OCI-LY3 (cell line): ENCODE measurements at regions not wholly inside any gene's neighbourhood (a gene's known extent, or its start where the extent isn't known, plus 50 kb on each side); places are given as distances from the start of the nearest gene placed in this dataset.
"Not testable (repeated sequence)": the region's sequence is repeated elsewhere in the genome, so short reads cannot be mapped to it uniquely, and the experiment has no call there.

Source experiments
- H2AFZ ChIP-seq: fragments of 200-600, 300-600 bp; shearing (Covaris generic); 2 replicates; pipeline ENCODE4 v1.6.0; 2014; ENCODE audit warnings: antibody characterized with exemption, low read depth, low read length
- H3K27ac ChIP-seq: fragments of 200-600, 300-600 bp; sonication (generic); 2 replicates; pipeline ENCODE4 v1.5.1; 2014; ENCODE audit warnings: mild to moderate bottlenecking, low read length, moderate library complexity, mixed read lengths
- H3K27me3 ChIP-seq: fragments of 200-600, 300-600 bp; sonication (generic); 2 replicates; pipeline ENCODE4 v1.6.1; 2014; ENCODE audit warnings: low read depth, low read length, mixed read lengths
- H3K36me3 ChIP-seq: fragments of 200-600, 300-600 bp; sonication (generic); replicated peaks from 2 replicates; pipeline ENCODE3; 2014; ENCODE audit warnings: low read depth, low read length, mixed read lengths
- H3K4me1 ChIP-seq: fragments of 300-600, 200-600 bp; sonication (generic); 2 replicates; pipeline ENCODE4 v1.6.1; 2014; ENCODE audit warnings: low read length, mixed read lengths
- H3K4me2 ChIP-seq: fragments of 200-600, 300-600 bp; sonication (generic); 2 replicates; pipeline ENCODE4 v1.6.1; 2014; ENCODE audit warnings: low read length, mixed read lengths
- H3K4me3 ChIP-seq: fragments of 300-600, 200-600 bp; sonication (generic); 2 replicates; pipeline ENCODE4 v1.5.1; 2014; ENCODE audit warnings: antibody characterized with exemption, mild to moderate bottlenecking, low read length, moderate library complexity
- H3K79me2 ChIP-seq: fragments of 300-600, 200-600 bp; shearing (Covaris generic); 2 replicates; pipeline ENCODE4 v1.6.1; 2014; ENCODE audit warnings: mild to moderate bottlenecking, low read length, mixed read lengths
- H3K9ac ChIP-seq: fragments of 300-600, 200-600 bp; shearing (Covaris generic); 2 replicates; pipeline ENCODE4 v1.6.0; 2014; ENCODE audit warnings: mild to moderate bottlenecking, low read length, moderate library complexity
- H3K9me3 ChIP-seq: fragments of 200-600, 300-600 bp; shearing (Covaris generic); 2 replicates; pipeline ENCODE4 v1.6.1; 2014; ENCODE audit warnings: low read length, mixed read lengths; ENCODE audit not compliant: insufficient read depth
- H4K20me1 ChIP-seq: fragments of 200-600, 300-600 bp; sonication (generic); 2 replicates; pipeline ENCODE4 v1.6.1; 2016; ENCODE audit warnings: low read length, mixed read lengths; ENCODE audit not compliant: insufficient read depth
- TF ChIP-seq, protein P1 (sequence below): fragments of 200-600, 300-600 bp; sonication (generic); IDR thresholded peaks from 2 replicates; pipeline ENCODE4 v1.5.1; 2014; ENCODE audit warnings: antibody characterized with exemption, low read length, low read depth

GRCh38 chr1:146401281-146401825, 172.5 kb upstream of the NOTCH2NLA start:
- peak overlapping the region; percentile 22; the same call in 1 of the 2 replicates for H3K4me2 ChIP-seq
- H3K4me1 ChIP-seq, H3K27ac ChIP-seq, H3K9ac ChIP-seq, H3K4me3 ChIP-seq, H3K36me3 ChIP-seq, H3K79me2 ChIP-seq, H3K27me3 ChIP-seq, H3K9me3 ChIP-seq, H2AFZ ChIP-seq, H4K20me1 ChIP-seq: not testable (repeated sequence)
- TF ChIP-seq, protein P1, sequence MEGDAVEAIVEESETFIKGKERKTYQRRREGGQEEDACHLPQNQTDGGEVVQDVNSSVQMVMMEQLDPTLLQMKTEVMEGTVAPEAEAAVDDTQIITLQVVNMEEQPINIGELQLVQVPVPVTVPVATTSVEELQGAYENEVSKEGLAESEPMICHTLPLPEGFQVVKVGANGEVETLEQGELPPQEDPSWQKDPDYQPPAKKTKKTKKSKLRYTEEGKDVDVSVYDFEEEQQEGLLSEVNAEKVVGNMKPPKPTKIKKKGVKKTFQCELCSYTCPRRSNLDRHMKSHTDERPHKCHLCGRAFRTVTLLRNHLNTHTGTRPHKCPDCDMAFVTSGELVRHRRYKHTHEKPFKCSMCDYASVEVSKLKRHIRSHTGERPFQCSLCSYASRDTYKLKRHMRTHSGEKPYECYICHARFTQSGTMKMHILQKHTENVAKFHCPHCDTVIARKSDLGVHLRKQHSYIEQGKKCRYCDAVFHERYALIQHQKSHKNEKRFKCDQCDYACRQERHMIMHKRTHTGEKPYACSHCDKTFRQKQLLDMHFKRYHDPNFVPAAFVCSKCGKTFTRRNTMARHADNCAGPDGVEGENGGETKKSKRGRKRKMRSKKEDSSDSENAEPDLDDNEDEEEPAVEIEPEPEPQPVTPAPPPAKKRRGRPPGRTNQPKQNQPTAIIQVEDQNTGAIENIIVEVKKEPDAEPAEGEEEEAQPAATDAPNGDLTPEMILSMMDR = peak; percentile 40

DNA sequence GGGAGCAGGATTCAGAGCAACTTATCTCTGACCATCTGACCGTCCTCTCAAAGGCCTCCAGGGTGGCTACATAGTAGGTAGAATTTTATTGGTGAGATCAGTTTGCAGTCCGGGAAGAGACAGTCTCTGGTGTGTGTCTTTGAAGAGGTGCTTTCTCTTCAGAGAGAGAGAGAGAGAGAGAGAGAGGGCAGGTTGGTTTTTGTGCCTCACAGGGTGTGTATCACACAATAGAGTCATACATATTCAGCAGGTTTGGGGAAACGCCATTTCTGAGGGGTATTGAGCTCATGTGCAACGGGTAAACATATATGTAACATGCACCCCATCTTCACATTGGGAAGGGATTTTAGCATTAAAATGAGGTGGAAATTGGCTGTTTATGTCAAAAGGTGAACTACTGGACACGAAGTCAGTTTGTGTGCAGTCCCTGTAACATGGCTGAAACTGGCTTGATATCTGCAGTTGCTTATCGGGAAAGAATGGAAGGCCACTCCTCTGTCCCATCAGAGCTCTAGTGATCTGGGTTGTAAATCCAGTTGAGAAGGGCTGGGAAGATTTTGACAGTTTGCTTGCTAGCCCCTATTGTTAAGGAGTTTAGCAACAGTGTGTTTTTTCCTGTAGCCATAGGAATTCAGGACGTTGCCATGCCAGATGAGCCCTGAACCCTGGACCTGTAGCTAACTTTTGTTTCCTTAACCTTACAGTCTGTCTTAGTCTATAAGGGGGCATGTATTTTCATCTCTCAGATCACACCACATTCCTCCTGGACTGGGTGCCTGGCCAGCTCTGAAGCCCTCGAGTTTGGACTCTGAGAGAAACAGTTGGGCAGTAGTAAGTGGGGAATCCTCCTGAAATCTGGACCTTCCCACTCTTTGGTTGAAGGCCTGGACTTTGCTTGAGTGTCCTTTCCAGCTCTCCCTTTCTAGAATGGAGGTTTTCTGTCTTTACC, 171.6 kb upstream of the NOTCH2NLA start:
- H3K36me3 ChIP-seq, H3K4me3 ChIP-seq, H3K27me3 ChIP-seq, H3K4me1 ChIP-seq, H3K4me2 ChIP-seq, H4K20me1 ChIP-seq, H3K27ac ChIP-seq, H3K79me2 ChIP-seq, H3K9me3 ChIP-seq, H2AFZ ChIP-seq, H3K9ac ChIP-seq: not testable (repeated sequence)

- H3K36me3 ChIP-seq, H3K27ac ChIP-seq, H2AFZ ChIP-seq, H4K20me1 ChIP-seq, H3K9me3 ChIP-seq, H3K4me3 ChIP-seq, H3K4me1 ChIP-seq, H3K27me3 ChIP-seq, H3K4me2 ChIP-seq, H3K9ac ChIP-seq, H3K79me2 ChIP-seq: not testable (repeated sequence)
These were observed 170.4 kb upstream of the NOTCH2NLA start for GRCh38 chr1:146399225-146399624.

DNA sequence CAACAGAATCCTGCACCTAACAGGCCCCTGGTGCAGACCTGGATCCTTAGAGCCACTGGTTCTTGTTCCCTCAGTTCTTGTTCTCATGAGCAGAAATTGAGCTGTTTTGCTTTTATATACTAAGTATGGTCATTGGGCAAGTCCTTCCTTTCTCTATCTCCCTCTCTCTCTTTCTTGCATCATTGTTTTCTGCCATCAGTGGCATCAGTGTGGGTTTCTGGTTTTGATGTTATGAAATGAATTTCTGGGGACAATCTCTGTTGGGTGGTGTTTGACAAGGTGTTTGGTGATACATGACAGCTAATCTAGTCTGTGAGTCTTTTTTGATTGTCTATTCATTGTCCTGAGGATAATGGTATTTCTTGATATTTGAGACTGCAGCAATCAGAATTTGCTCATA, 168.0 kb upstream of the NOTCH2NLA start:
- H3K36me3 ChIP-seq, H4K20me1 ChIP-seq, H3K79me2 ChIP-seq, H2AFZ ChIP-seq, H3K4me3 ChIP-seq, H3K27me3 ChIP-seq, H3K9me3 ChIP-seq, H3K4me1 ChIP-seq, H3K27ac ChIP-seq, H3K4me2 ChIP-seq, H3K9ac ChIP-seq: not testable (repeated sequence)

DNA sequence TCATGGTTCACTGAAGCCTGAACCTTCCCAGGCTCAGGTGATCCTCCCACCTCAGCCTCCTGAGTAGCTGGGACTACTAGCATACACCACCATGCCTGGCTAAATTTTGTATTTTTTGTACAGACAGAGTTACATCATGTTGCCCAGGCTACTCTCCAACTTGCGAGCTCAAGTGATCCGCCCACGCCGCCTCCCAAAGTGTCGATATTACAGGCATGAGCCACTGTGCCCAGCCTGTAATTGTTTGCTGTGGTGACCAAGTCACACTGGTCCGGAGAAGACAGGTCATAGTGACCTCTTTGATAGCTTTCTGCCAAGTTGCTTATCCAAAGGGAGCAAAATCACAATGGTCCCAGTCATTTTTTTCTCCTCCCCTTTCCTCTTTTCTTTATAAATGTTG, 167.4 kb upstream of the NOTCH2NLA start:
- H2AFZ ChIP-seq, H3K36me3 ChIP-seq, H3K27ac ChIP-seq, H3K4me3 ChIP-seq, H3K79me2 ChIP-seq, H3K9ac ChIP-seq, H3K4me2 ChIP-seq, H3K4me1 ChIP-seq, H3K27me3 ChIP-seq, H3K9me3 ChIP-seq, H4K20me1 ChIP-seq: not testable (repeated sequence)

GRCh38 chr1:146393796-146394195, 165.0 kb upstream of the NOTCH2NLA start:
- H3K9me3 ChIP-seq, H3K4me2 ChIP-seq, H2AFZ ChIP-seq, H3K27me3 ChIP-seq, H3K9ac ChIP-seq, H4K20me1 ChIP-seq, H3K79me2 ChIP-seq, H3K36me3 ChIP-seq, H3K4me3 ChIP-seq, H3K4me1 ChIP-seq, H3K27ac ChIP-seq: not testable (repeated sequence)

DNA sequence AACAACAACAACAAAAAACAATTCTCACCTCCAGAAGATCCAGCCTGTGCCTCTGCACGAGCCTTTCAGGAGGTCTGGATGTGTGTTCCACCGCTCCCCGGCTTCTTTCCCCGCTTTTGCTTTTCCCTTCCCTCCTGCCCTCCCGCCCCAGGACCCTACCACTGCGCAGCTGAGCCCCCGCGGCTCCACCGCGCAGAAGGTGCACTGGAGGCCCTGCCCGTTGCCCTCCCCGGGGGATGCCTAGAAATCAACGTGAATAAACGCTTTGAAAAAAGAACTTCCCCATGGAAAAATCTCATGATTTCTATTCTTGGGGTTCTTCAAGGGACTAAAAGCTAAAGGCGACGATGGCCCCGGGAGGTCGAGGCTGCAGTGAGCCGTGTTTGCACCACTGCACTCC, 164.3 kb upstream of the NOTCH2NLA start:
- H3K9me3 ChIP-seq, H3K4me2 ChIP-seq, H2AFZ ChIP-seq, H3K27me3 ChIP-seq, H3K4me1 ChIP-seq, H3K36me3 ChIP-seq, H3K27ac ChIP-seq, H3K4me3 ChIP-seq, H3K9ac ChIP-seq, H4K20me1 ChIP-seq, H3K79me2 ChIP-seq: not testable (repeated sequence)

DNA sequence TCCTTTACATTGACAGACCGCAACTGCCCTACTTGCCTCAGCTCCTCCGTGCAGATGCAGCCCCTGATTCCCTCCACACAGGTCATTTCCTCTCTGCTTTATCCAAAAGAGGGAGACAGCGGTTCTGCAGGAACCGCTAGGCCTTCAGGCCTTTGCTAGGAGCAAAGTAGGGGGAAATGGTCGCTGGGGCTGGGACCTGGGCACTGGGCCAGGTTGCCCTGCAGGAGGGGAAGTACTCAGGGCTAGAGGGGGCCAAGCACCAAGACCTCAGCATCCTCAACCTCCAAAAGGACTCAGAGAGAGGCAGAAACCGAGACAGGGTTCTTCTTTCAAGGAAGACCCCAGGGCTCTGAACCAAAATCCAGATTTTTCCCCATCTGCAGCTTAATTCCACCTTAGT, 160.4 kb upstream of the NOTCH2NLA start:
- not testable (repeated sequence) for H3K9ac ChIP-seq, H4K20me1 ChIP-seq, H3K4me3 ChIP-seq, H3K4me2 ChIP-seq, H3K27me3 ChIP-seq, H3K36me3 ChIP-seq, H3K27ac ChIP-seq, H3K79me2 ChIP-seq, H2AFZ ChIP-seq, H3K4me1 ChIP-seq, H3K9me3 ChIP-seq
